K562 (cell line): ENCODE measurements at regions not wholly inside any gene's neighbourhood (a gene's known extent, or its start where the extent isn't known, plus 50 kb on each side); places are given as distances from the start of the nearest gene placed in this dataset.

Source experiments
- ATAC-seq: fragments of 200-7000 bp; cut with Tn5 transposase; 3 replicates; pipeline ENCODE4 v1.9.1; 2020; ENCODE audit warnings: moderate library complexity
- BruUV-seq: library from RNA; stranded (reverse); fragments of 400-500 nt; replicated peaks from 2 replicates; lab custom pipeline; 2021; lab: Mats Ljungman, UMichigan
- CTCF ChIA-PET: fragments of 300-600 bp; formaldehyde crosslinking; extraction: SDS; loops from one replicate; lab custom pipeline; 2021; ENCODE audit warnings: low intra/inter-chr PET ratio; lab: Yijun Ruan, JAX
- POLR2A ChIA-PET: fragments of 300-600, 350-650 bp; sonication (Branson Sonifier 250); formaldehyde crosslinking; extraction: SDS; loops from one replicate; lab custom pipeline; 2021; ENCODE audit warnings: antibody characterized with exemption, inconsistent platforms; lab: Yijun Ruan, JAX
- DNase-seq, 4 experiments: peaks; one replicate each; pipeline versions ENCODE4 v3.0.0 to v3.0.0-alpha.2; 2011 to 2018; ENCODE audit warnings: low spot score in 3 of 4, mixed read lengths in 3 of 4; ENCODE audit errors: extremely low read depth in 1 of 4
- FAIRE-seq: peaks from 2 replicates; lab custom pipeline; 2011; peaks lifted over from hg19 to GRCh38; lab: Jason Lieb, UNC
- H2AFZ ChIP-seq: 2 replicates; pipeline ENCODE4 v1.6.0; 2011; ENCODE audit warnings: low read depth, low read length, control low read depth, inconsistent platforms
- H3K27ac ChIP-seq: fragments of 200-600 bp; 3 replicates; pipeline ENCODE4 v1.8.0; 2011; ENCODE audit warnings: low read depth, mild to moderate bottlenecking, control low read depth, inconsistent platforms, low read length, moderate library complexity, mixed read lengths; ENCODE audit errors: extremely low read depth
- H3K27me3 ChIP-seq, 2 experiments: fragments of 300-600 bp in 1 of 2; 2 replicates in 1 of 2; 3 replicates in 1 of 2; pipeline versions ENCODE4 v1.6.0 to v1.8.0; 2011; ENCODE audit warnings: inconsistent platforms in 2 of 2, low read length in 2 of 2, mild to moderate bottlenecking in 1 of 2, mixed read lengths in 1 of 2, moderate library complexity in 1 of 2; ENCODE audit not compliant: control insufficient read depth in 2 of 2, insufficient read depth in 2 of 2
- H3K36me3 ChIP-seq: fragments of 300-600 bp; 3 replicates; pipeline ENCODE4 v1.8.0; 2011; ENCODE audit warnings: mild to moderate bottlenecking, low read length, inconsistent platforms; ENCODE audit not compliant: control insufficient read depth, insufficient read depth
- H3K4me1 ChIP-seq, 2 experiments: fragments of 200-600 bp in 1 of 2; replicated peaks in 1 of 2; 2 replicates in 1 of 2; 3 replicates in 1 of 2; pipeline versions ENCODE4 v1.5.1 to v1.8.0; 2011; ENCODE audit warnings: inconsistent platforms in 2 of 2, low read length in 2 of 2, mild to moderate bottlenecking in 1 of 2, mixed read lengths in 1 of 2, moderate library complexity in 1 of 2; ENCODE audit not compliant: control insufficient read depth in 2 of 2, insufficient read depth in 2 of 2
- H3K4me2 ChIP-seq: 2 replicates; pipeline ENCODE4 v1.6.1; 2011; ENCODE audit warnings: low read length, control low read depth, inconsistent platforms, mixed read lengths; ENCODE audit not compliant: insufficient read depth
- H3K4me3 ChIP-seq: fragments of 200-600 bp; sonication (generic), shearing (Covaris generic); 2 replicates; pipeline ENCODE4 v1.5.1; 2016; ENCODE audit warnings: control low read depth, inconsistent platforms
- H3K79me2 ChIP-seq: fragments of 200-600 bp; 3 replicates; pipeline ENCODE4 v1.8.0; 2011; ENCODE audit warnings: low read length, inconsistent platforms; ENCODE audit not compliant: control insufficient read depth, insufficient read depth
- H3K9ac ChIP-seq, 2 experiments: 2 replicates each; pipeline versions ENCODE4 v1.6.0 to v1.6.1; 2011; ENCODE audit warnings: low read depth in 2 of 2, low read length in 2 of 2, control low read depth in 1 of 2, inconsistent platforms in 1 of 2, mild to moderate bottlenecking in 1 of 2, mixed read lengths in 1 of 2; ENCODE audit not compliant: insufficient read depth in 1 of 2
- H3K9me1 ChIP-seq: one replicate; pipeline ENCODE4 v1.6.0; 2011; ENCODE audit warnings: inconsistent platforms, mild to moderate bottlenecking, low read length, moderate library complexity; ENCODE audit not compliant: control insufficient read depth, insufficient read depth
- H3K9me3 ChIP-seq: replicated peaks from 2 replicates; pipeline ENCODE4 v1.5.1; 2011; ENCODE audit warnings: low read depth, low read length, inconsistent platforms; ENCODE audit not compliant: control insufficient read depth, insufficient read depth
- H4K20me1 ChIP-seq: replicated peaks from 2 replicates; pipeline ENCODE4 v1.6.1; 2011; ENCODE audit warnings: low read length, inconsistent platforms, mixed read lengths; ENCODE audit not compliant: control insufficient read depth, insufficient read depth
- POLR2B ChIP-seq: fragments of 450-650 bp; IDR thresholded peaks from 2 replicates; pipeline ENCODE4 v1.6.1; 2018; ENCODE audit warnings: low read depth; ENCODE audit not compliant: partially characterized antibody
- PTRF ChIP-seq: fragments of 450-650 bp; IDR thresholded peaks from 2 replicates; pipeline ENCODE4 v1.6.1; 2016; ENCODE audit warnings: mild to moderate bottlenecking, missing genetic modification characterization, missing compliant biosample characterization
- SMARCA4 ChIP-seq: fragments of 450-650 bp; IDR thresholded peaks from 2 replicates; pipeline ENCODE4 v1.6.1; 2016
- ZNF165 ChIP-seq: fragments of 250-450 bp; sonication (Bioruptor Pico); IDR thresholded peaks from 2 replicates; pipeline ENCODE4 v1.4.0; 2020; ENCODE audit warnings: borderline replicate concordance
- WGBS: fragments of 100-300 bp; shearing (Covaris generic); methylation state at CpG from one replicate; pipeline ENCODE4 v1.1.6; 2016; ENCODE audit warnings: low coverage, mixed read lengths; ENCODE audit not compliant: insufficient coverage; ENCODE audit errors: missing lambda C conversion rate; 5-methylcytosine and 5-hydroxymethylcytosine counted together
- in situ Hi-C: fragments of 300-500 bp; cut with MboI; formaldehyde crosslinking; loops from 4 replicates; pipeline ENCODE4 v1.15.0; 2018; ENCODE audit warnings: inconsistent platforms, mixed read lengths
- intact Hi-C: fragments of 100-400 bp; cut with micrococcal nuclease; formaldehyde crosslinking; loops from 2 replicates; pipeline ENCODE4 v1.14.2; 2022
- TF ChIP-seq, protein P1 (sequence below): fragments of 450-650 bp; IDR thresholded peaks from 2 replicates; pipeline ENCODE4 v1.7.1; 2018; ENCODE audit warnings: mild to moderate bottlenecking, low read depth; ENCODE audit not compliant: partially characterized antibody
- TF ChIP-seq, protein P2 (sequence below): fragments of 250-450 bp; sonication (Bioruptor Pico); IDR thresholded peaks from 2 replicates; pipeline ENCODE4 v1.8.0; 2022; ENCODE audit warnings: moderate library complexity, mild to moderate bottlenecking, inconsistent platforms
- TF ChIP-seq, protein P3 (sequence below): fragments of 450-650 bp; IDR thresholded peaks from 2 replicates; pipeline ENCODE4 v1.6.1; 2016; ENCODE audit warnings: missing biosample characterization, missing genetic modification characterization
- TF ChIP-seq, protein P4 (sequence below): fragments of 250-450 bp; sonication (Bioruptor Pico); IDR thresholded peaks from 2 replicates; pipeline ENCODE4 v1.9.0; 2021; ENCODE audit warnings: mild to moderate bottlenecking

DNA sequence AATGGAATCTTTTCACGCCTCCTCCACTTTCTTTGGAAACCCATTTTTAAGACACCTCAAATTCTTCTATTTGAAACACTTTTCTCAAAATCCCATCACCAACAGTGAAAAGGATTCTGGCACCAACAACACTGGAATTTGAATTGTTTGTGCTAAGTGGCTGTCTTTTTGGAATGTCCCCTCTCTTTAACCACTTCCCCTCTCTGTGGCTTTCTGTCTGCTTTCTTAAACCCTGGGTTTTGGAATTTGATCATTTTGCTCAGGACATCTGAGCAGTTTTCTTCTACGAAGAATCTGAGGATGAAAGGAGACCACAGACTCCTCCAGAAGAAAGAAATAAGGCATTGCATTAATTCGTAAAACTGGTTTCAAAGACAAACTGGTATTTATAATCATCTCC lies 89.0 kb downstream of the MXRA5 start:
- ATAC-seq: no peak
- in situ Hi-C loops: no loop called here

DNA sequence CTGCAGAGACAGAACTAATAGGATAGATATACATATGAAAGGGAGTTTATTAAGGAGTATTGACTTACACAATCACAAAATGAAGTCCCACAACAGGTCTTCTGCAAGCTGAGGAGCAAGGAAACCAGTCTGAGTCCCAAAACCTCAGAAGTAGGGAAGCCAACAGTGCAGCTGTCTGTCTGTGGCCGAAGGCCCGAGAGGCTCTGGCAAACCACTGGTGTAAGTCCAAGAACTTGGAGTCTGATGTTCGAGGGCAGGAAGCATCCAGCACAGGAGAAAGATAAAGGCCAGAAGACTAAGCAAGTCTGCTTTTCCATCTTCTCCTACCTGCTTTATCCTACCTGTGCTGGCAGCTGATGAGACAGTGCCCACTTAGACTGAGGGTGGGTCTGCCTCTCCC lies 89.6 kb downstream of the MXRA5 start:
- no peak for DNase-seq
- Histone ChIP-seq H2AFZ (no peak overlapping the region), H3K9me1 (no peaks in the 10 kb centered on the region), H3K79me2 (no peaks in the 10 kb centered on the region), H3K36me3 (no peaks in the 10 kb centered on the region), H3K4me2 (no peak overlapping the region), H3K27ac (no peak overlapping the region), H4K20me1 (no peaks in the 10 kb centered on the region), H3K4me1 (no peaks in the 10 kb centered on the region), H3K27me3 (no peaks in the 10 kb centered on the region; a peak in 1 of 5 replicates), H3K9ac (no peak overlapping the region), H3K9me3 (no peaks in the 10 kb centered on the region), H3K4me3 (no peak overlapping the region)
- no TSS peak for BruUV-seq
- no peak for ATAC-seq
- ChIA-PET CTCF (no interaction called here), POLR2A (no interaction called here)
- intact Hi-C loops: no loop called here
- in situ Hi-C loops: no loop called here
- FAIRE-seq: no peak
- WGBS: 0% methylated on average over 3 of the region's 3 CpGs
- TF ChIP-seq POLR2B (no peak), SMARCA4 (no peak), PTRF (tag) (no peak)
- TF ChIP-seq, protein P1, sequence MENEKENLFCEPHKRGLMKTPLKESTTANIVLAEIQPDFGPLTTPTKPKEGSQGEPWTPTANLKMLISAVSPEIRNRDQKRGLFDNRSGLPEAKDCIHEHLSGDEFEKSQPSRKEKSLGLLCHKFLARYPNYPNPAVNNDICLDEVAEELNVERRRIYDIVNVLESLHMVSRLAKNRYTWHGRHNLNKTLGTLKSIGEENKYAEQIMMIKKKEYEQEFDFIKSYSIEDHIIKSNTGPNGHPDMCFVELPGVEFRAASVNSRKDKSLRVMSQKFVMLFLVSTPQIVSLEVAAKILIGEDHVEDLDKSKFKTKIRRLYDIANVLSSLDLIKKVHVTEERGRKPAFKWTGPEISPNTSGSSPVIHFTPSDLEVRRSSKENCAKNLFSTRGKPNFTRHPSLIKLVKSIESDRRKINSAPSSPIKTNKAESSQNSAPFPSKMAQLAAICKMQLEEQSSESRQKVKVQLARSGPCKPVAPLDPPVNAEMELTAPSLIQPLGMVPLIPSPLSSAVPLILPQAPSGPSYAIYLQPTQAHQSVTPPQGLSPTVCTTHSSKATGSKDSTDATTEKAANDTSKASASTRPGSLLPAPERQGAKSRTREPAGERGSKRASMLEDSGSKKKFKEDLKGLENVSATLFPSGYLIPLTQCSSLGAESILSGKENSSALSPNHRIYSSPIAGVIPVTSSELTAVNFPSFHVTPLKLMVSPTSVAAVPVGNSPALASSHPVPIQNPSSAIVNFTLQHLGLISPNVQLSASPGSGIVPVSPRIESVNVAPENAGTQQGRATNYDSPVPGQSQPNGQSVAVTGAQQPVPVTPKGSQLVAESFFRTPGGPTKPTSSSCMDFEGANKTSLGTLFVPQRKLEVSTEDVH: no peak
- TF ChIP-seq, protein P2, sequence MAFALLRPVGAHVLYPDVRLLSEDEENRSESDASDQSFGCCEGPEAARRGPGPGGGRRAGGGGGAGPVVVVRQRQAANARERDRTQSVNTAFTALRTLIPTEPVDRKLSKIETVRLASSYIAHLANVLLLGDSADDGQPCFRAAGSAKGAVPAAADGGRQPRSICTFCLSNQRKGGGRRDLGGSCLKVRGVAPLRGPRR (CRISPR knock-in tag): no peak
- TF ChIP-seq, protein P3, sequence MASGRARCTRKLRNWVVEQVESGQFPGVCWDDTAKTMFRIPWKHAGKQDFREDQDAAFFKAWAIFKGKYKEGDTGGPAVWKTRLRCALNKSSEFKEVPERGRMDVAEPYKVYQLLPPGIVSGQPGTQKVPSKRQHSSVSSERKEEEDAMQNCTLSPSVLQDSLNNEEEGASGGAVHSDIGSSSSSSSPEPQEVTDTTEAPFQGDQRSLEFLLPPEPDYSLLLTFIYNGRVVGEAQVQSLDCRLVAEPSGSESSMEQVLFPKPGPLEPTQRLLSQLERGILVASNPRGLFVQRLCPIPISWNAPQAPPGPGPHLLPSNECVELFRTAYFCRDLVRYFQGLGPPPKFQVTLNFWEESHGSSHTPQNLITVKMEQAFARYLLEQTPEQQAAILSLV (tag): no peak

More for the DNA sequence above, 89.0 kb downstream of the MXRA5 start:
- 0% methylated on average over 3 of the region's 3 CpGs for WGBS
- Histone ChIP-seq H4K20me1 (no peaks in the 10 kb centered on the region), H3K4me3 (no peak overlapping the region), H3K36me3 (no peaks in the 10 kb centered on the region), H3K79me2 (no peaks in the 10 kb centered on the region), H3K9me1 (no peaks in the 10 kb centered on the region), H3K4me1 (no peaks in the 10 kb centered on the region), H3K9me3 (no peaks in the 10 kb centered on the region), H3K27ac (no peak overlapping the region)
- intact Hi-C loops: no loop called here
- CTCF ChIA-PET: no interaction called here
- FAIRE-seq: no peak
- TF ChIP-seq ZNF165 (CRISPR knock-in tag): no peak
- TF ChIP-seq, protein P4, sequence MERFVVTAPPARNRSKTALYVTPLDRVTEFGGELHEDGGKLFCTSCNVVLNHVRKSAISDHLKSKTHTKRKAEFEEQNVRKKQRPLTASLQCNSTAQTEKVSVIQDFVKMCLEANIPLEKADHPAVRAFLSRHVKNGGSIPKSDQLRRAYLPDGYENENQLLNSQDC: no peak
- TF ChIP-seq, all 486 proteins: peak for 0
- DNase-seq: no peak
- H3K9ac ChIP-seq: no peak overlapping the region
- no peaks in the 10 kb centered on the region; a peak in 1 of 5 replicates for H3K27me3 ChIP-seq
- H2AFZ ChIP-seq: no peak overlapping the region
- BruUV-seq: no TSS peak
- POLR2A ChIA-PET: no interaction called here
- H3K4me2 ChIP-seq: no peak overlapping the region
